H1 (cell line): ENCODE measurements at regions not wholly inside any gene's neighbourhood (a gene's known extent, or its start where the extent isn't known, plus 50 kb on each side); places are given as distances from the start of the nearest gene placed in this dataset.

Experiments
- CTCF ChIA-PET: fragments of 300-600 bp; sonication (Branson Sonifier 250); formaldehyde crosslinking; loops from one replicate; lab custom pipeline; 2021; ENCODE audit not compliant: partially characterized antibody; lab: Charles Lee
- POLR2A ChIA-PET: fragments of 300-600 bp; sonication (Branson Sonifier 250); formaldehyde crosslinking; loops from one replicate; lab custom pipeline; 2021; ENCODE audit warnings: inconsistent platforms; ENCODE audit not compliant: partially characterized antibody; lab: Charles Lee
- DNase-seq, 2 experiments: peaks; one replicate each; pipeline versions ENCODE4 v3.0.0 to v3.0.0-alpha.2; 2010 to 2022; ENCODE audit warnings: low spot score in 2 of 2, low read depth in 1 of 2, mixed read lengths in 1 of 2
- FAIRE-seq: peaks from 2 replicates; lab custom pipeline; 2011; peaks lifted over from hg19 to GRCh38; lab: Jason Lieb, UNC
- H2AFZ ChIP-seq: 2 replicates; pipeline ENCODE4 v1.8.1; 2012; ENCODE audit warnings: low read length, inconsistent platforms
- H2AK5ac ChIP-seq: 2 replicates; pipeline ENCODE4 v1.6.1; 2013; ENCODE audit warnings: low read depth, low read length
- H2BK120ac ChIP-seq: replicated peaks from 2 replicates; pipeline ENCODE3; 2013; ENCODE audit warnings: low read depth, low read length, inconsistent platforms
- H2BK12ac ChIP-seq: 2 replicates; pipeline ENCODE4 v1.6.1; 2013; ENCODE audit warnings: low read depth, low read length
- H2BK15ac ChIP-seq: 2 replicates; pipeline ENCODE4 v1.6.1; 2013; ENCODE audit warnings: low read length
- H2BK20ac ChIP-seq: 2 replicates; pipeline ENCODE4 v1.6.1; 2013; ENCODE audit warnings: low read length
- H2BK5ac ChIP-seq: 2 replicates; pipeline ENCODE4 v1.6.1; 2013; ENCODE audit warnings: low read depth, low read length
- H3K14ac ChIP-seq: 2 replicates; pipeline ENCODE4 v1.6.1; 2013; ENCODE audit warnings: inconsistent platforms; ENCODE audit not compliant: insufficient read length
- H3K18ac ChIP-seq: 2 replicates; pipeline ENCODE4 v1.6.1; 2013; ENCODE audit warnings: low read length; ENCODE audit errors: extremely low read depth
- H3K23ac ChIP-seq: 2 replicates; pipeline ENCODE4 v1.6.1; 2013; ENCODE audit warnings: inconsistent platforms; ENCODE audit not compliant: insufficient read length
- H3K23me2 ChIP-seq: 2 replicates; pipeline ENCODE4 v1.6.1; 2013; ENCODE audit warnings: low read depth, low read length
- H3K27ac ChIP-seq: 2 replicates; pipeline ENCODE4 v1.6.1; 2011; ENCODE audit warnings: low read depth, low read length, inconsistent platforms
- H3K27me3 ChIP-seq, 4 experiments: replicated peaks in 1 of 4; 1 replicate in 1 of 4; 2 replicates in 3 of 4; pipeline versions ENCODE4 v1.6.1 to v1.8.1; 2011 to 2013; ENCODE audit warnings: low read length in 3 of 4, mild to moderate bottlenecking in 3 of 4, inconsistent platforms in 2 of 4, mixed read lengths in 2 of 4, moderate library complexity in 1 of 4; ENCODE audit not compliant: control insufficient read depth in 3 of 4, insufficient read depth in 3 of 4; ENCODE audit errors: extremely low read depth in 1 of 4
- H3K36me3 ChIP-seq, 4 experiments: 2 replicates each; pipeline versions ENCODE4 v1.6.1 to v1.8.1; 2011 to 2013; ENCODE audit warnings: mild to moderate bottlenecking in 4 of 4, low read length in 3 of 4, moderate library complexity in 2 of 4, control low read depth in 1 of 4, inconsistent platforms in 1 of 4; ENCODE audit not compliant: insufficient read depth in 4 of 4, control insufficient read depth in 2 of 4
- H3K4ac ChIP-seq: replicated peaks from 2 replicates; pipeline ENCODE3; 2013; ENCODE audit warnings: low read length, low read depth, mixed read lengths, inconsistent platforms; ENCODE audit not compliant: insufficient read length
- H3K4me1 ChIP-seq, 4 experiments: replicated peaks in 1 of 4; 1 replicate in 1 of 4; 2 replicates in 3 of 4; pipeline versions ENCODE4 v1.6.1 to v1.8.1; 2011 to 2013; ENCODE audit warnings: low read length in 3 of 4, inconsistent platforms in 2 of 4, mixed read lengths in 1 of 4; ENCODE audit not compliant: insufficient read depth in 4 of 4, control insufficient read depth in 3 of 4
- H3K4me2 ChIP-seq, 2 experiments: 2 replicates each; pipeline versions ENCODE4 v1.6.1 to v1.8.1; 2011 to 2013; ENCODE audit warnings: low read depth in 2 of 2, low read length in 2 of 2, control low read depth in 1 of 2, inconsistent platforms in 1 of 2, mild to moderate bottlenecking in 1 of 2; ENCODE audit not compliant: insufficient read depth in 1 of 2
- H3K4me3 ChIP-seq, 4 experiments: fragments of 200-600, 300-600 bp in 1 of 4; sonication (generic), shearing (Covaris generic), sonication (Bioruptor Twin) in 1 of 4; 2 replicates each; pipeline versions ENCODE4 v1.5.1 to v1.8.1; 2011 to 2016; ENCODE audit warnings: low read length in 4 of 4, low read depth in 3 of 4, control low read depth in 2 of 4, inconsistent platforms in 2 of 4, mild to moderate bottlenecking in 2 of 4, mixed read lengths in 1 of 4, moderate library complexity in 1 of 4; ENCODE audit not compliant: insufficient read depth in 2 of 4; ENCODE audit errors: extremely low read depth in 1 of 4
- H3K56ac ChIP-seq: replicated peaks from 2 replicates; pipeline ENCODE3; 2013; ENCODE audit warnings: low read depth, mild to moderate bottlenecking, mixed read lengths, low read length, inconsistent platforms; ENCODE audit not compliant: insufficient read length
- H3K79me1 ChIP-seq: 2 replicates; pipeline ENCODE4 v1.6.1; 2013; ENCODE audit warnings: low read depth, low read length, control low read depth
- H3K79me2 ChIP-seq, 2 experiments: 2 replicates each; pipeline versions ENCODE4 v1.6.1 to v1.8.1; 2012 to 2013; ENCODE audit warnings: low read length in 2 of 2, mild to moderate bottlenecking in 2 of 2, inconsistent platforms in 1 of 2; ENCODE audit not compliant: insufficient read depth in 2 of 2, control insufficient read depth in 1 of 2
- H3K9ac ChIP-seq, 4 experiments: replicated peaks in 1 of 4; 1 replicate in 1 of 4; 2 replicates in 3 of 4; pipeline versions ENCODE4 v1.6.1 to v1.8.1; 2011 to 2013; ENCODE audit warnings: low read depth in 3 of 4, low read length in 3 of 4, control low read depth in 2 of 4, mild to moderate bottlenecking in 2 of 4, moderate library complexity in 2 of 4, inconsistent platforms in 1 of 4; ENCODE audit errors: extremely low read depth in 1 of 4
- H3K9me3 ChIP-seq, 2 experiments: 2 replicates each; pipeline versions ENCODE4 v1.6.1 to v1.8.1; 2012 to 2013; ENCODE audit warnings: mild to moderate bottlenecking in 2 of 2, moderate library complexity in 2 of 2, control low read depth in 1 of 2, inconsistent platforms in 1 of 2, low read depth in 1 of 2, low read length in 1 of 2, mixed read lengths in 1 of 2; ENCODE audit not compliant: insufficient read depth in 2 of 2
- H4K20me1 ChIP-seq, 2 experiments: replicated peaks in 1 of 2; 2 replicates each; pipeline versions ENCODE3 to v1.8.1; 2011 to 2013; ENCODE audit warnings: inconsistent platforms in 2 of 2, low read length in 2 of 2, mild to moderate bottlenecking in 1 of 2; ENCODE audit not compliant: insufficient read depth in 2 of 2, control insufficient read depth in 1 of 2
- H4K5ac ChIP-seq: 2 replicates; pipeline ENCODE4 v1.6.1; 2013; ENCODE audit warnings: low read length, low read depth, mixed read lengths, inconsistent platforms; ENCODE audit not compliant: insufficient read length
- H4K8ac ChIP-seq: 2 replicates; pipeline ENCODE4 v1.8.0; 2013; ENCODE audit warnings: mild to moderate bottlenecking, moderate library complexity, low read length, inconsistent platforms; ENCODE audit not compliant: insufficient read depth; ENCODE audit errors: extremely low read depth
- H4K91ac ChIP-seq: replicated peaks from 2 replicates; pipeline ENCODE3; 2013; ENCODE audit warnings: low read length, mixed read lengths, inconsistent platforms; ENCODE audit not compliant: insufficient read length
- RXRA ChIP-seq: IDR thresholded peaks from 2 replicates; pipeline ENCODE4 v1.6.1; 2011; ENCODE audit warnings: low read depth, mild to moderate bottlenecking, low read length, moderate library complexity; ENCODE audit not compliant: insufficient read depth

DNA sequence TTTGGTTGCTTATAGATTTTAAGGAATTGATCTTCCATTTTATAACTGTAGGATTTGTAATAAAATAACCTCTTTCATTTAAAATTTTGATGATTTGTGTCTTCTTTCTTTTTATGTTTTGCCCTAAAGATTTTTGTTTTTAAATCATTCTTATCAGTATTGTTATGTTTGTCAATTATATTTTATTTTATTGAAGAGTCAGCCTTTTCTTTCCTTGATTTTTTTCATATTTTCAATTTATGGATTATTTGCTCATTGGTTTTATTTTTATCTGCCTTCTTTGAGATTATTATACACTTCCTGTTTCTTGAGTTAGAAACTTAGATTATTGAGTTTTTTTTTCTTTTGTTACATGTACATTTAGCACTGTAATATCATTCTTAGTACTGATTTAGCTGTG, 233.4 kb upstream of the BRINP3 start:
- Histone ChIP-seq H2AFZ (no peak overlapping the region), H3K9ac (no peak overlapping the region), H3K4me1 (no peaks in the 10 kb centered on the region), H3K56ac (no peak overlapping the region), H3K9me3 (no peaks in the 10 kb centered on the region), H3K27ac (no peak overlapping the region), H3K4ac (no peak overlapping the region), H4K8ac (no peak overlapping the region), H3K14ac (no peak overlapping the region), H3K27me3 (no peaks in the 10 kb centered on the region), H2AK5ac (no peak overlapping the region), H4K91ac (no peak overlapping the region), H2BK5ac (no peak overlapping the region), H2BK15ac (no peak overlapping the region), H3K4me2 (no peak overlapping the region), H3K79me2 (no peaks in the 10 kb centered on the region), H3K18ac (no peak overlapping the region), H2BK12ac (no peak overlapping the region), H3K4me3 (no peak overlapping the region), H4K20me1 (no peaks in the 10 kb centered on the region), H3K23me2 (no peaks in the 10 kb centered on the region), H2BK120ac (no peak overlapping the region), H4K5ac (no peak overlapping the region), H3K23ac (no peak overlapping the region), H3K79me1 (no peaks in the 10 kb centered on the region), H2BK20ac (no peak overlapping the region), H3K36me3 (no peaks in the 10 kb centered on the region)
- ChIA-PET CTCF (no interaction called here), POLR2A (no interaction called here)
- DNase-seq: no peak
- TF ChIP-seq RXRA: no peak
- no peak for FAIRE-seq
